Upper lobe of left lung (tissue), 4 donors: ENCODE measurements at regions not wholly inside any gene's neighbourhood (a gene's known extent, or its start where the extent isn't known, plus 50 kb on each side); places are given as distances from the start of the nearest gene placed in this dataset.

ENCODE experiments used
- EP300 ChIP-seq, 4 donors: sonication (generic); formaldehyde crosslinking; IDR thresholded peaks; one replicate each; pipeline ENCODE4 v1.5.1; 2017; ENCODE audit warnings: antibody characterized with exemption in 4 of 4, control low read depth in 2 of 4
- POLR2A ChIP-seq, 4 donors: fragments of 450-650 bp; IDR thresholded peaks; one replicate each; pipeline ENCODE4 v1.5.1; 2016 to 2017; ENCODE audit warnings: antibody characterized with exemption in 4 of 4, mild to moderate bottlenecking in 2 of 4
- POLR2AphosphoS5 ChIP-seq, 2 donors: sonication (generic); formaldehyde crosslinking; IDR thresholded peaks; one replicate each; pipeline ENCODE4 v1.5.1; 2017; ENCODE audit warnings: antibody characterized with exemption in 2 of 2
- TF ChIP-seq, protein P1 (sequence below), 6 experiments: fragments of 450-650 bp in 4 of 6; fragments of 200-600 bp in 2 of 6; sonication (generic) in 2 of 6; IDR thresholded peaks; one replicate each; pipeline ENCODE4 v1.5.1; 2016 to 2019; ENCODE audit warnings: antibody characterized with exemption in 6 of 6

DNA sequence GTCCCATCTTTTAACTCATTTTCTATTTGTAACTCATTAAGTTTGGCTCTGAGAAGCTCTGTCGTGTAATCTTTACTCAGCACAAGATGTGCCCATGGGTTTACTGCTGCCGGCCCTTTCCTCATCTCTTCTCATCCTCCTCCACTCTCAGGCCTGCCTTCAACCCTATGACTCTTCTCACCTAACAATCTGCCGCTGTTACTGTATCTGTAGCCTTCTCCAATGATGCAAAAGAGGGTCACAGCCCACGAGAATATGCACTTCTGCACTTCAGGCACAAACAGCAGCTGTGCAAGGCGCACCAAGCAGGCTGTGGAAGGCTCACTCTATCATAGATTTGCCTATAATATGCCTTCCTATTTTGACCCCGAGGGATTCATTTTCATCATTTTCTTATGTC lies 546.5 kb upstream of the GALNTL6 start:
- TF ChIP-seq, protein P1, sequence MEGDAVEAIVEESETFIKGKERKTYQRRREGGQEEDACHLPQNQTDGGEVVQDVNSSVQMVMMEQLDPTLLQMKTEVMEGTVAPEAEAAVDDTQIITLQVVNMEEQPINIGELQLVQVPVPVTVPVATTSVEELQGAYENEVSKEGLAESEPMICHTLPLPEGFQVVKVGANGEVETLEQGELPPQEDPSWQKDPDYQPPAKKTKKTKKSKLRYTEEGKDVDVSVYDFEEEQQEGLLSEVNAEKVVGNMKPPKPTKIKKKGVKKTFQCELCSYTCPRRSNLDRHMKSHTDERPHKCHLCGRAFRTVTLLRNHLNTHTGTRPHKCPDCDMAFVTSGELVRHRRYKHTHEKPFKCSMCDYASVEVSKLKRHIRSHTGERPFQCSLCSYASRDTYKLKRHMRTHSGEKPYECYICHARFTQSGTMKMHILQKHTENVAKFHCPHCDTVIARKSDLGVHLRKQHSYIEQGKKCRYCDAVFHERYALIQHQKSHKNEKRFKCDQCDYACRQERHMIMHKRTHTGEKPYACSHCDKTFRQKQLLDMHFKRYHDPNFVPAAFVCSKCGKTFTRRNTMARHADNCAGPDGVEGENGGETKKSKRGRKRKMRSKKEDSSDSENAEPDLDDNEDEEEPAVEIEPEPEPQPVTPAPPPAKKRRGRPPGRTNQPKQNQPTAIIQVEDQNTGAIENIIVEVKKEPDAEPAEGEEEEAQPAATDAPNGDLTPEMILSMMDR (IDR thresholded peaks at IDR 0.05) = no peak
- TF ChIP-seq POLR2A (IDR thresholded peaks at IDR 0.05) (no peak), POLR2AphosphoS5 (IDR thresholded peaks at IDR 0.05) (no peak), EP300 (IDR thresholded peaks at IDR 0.05) (no peak)
